Gastrocnemius medialis (tissue), 4 donors: ENCODE measurements at regions not wholly inside any gene's neighbourhood (a gene's known extent, or its start where the extent isn't known, plus 50 kb on each side); places are given as distances from the start of the nearest gene placed in this dataset.

Experiments
- POLR2A ChIP-seq, 2 donors: fragments of 450-650 bp; IDR thresholded peaks; one replicate each; pipeline ENCODE4 v1.6.1; 2017; ENCODE audit warnings: antibody characterized with exemption in 2 of 2, mild to moderate bottlenecking in 2 of 2, moderate library complexity in 2 of 2
- TF ChIP-seq, protein P1 (sequence below), 5 experiments: fragments of 450-650 bp in 3 of 5; fragments of 200-600 bp in 2 of 5; sonication (generic) in 2 of 5; IDR thresholded peaks in 4 of 5; conservative IDR thresholded peaks in 1 of 5; 1 replicate in 4 of 5; 2 replicates in 1 of 5; pipeline ENCODE4 v1.5.1; 2016 to 2019; ENCODE audit warnings: antibody characterized with exemption in 5 of 5, mild to moderate bottlenecking in 3 of 5, moderate library complexity in 3 of 5

DNA sequence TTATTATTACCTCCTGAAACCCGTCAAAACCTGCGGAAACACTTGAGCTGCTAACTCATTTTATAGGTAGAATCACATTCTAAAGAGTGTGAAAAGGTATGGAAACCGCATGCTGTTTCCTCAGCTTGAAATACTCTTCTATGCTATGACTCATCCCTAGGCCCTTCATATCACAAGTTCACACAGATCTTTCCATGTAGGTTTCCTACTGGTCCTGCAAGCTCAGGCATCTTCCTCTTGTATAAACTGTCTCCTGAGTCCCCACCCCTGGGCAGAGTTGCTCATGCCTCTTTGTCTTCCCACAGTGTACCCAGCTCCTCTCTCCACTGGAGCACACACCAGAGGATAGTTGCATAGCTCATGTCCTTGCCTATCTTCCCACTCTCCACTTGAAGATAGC, 84.7 kb downstream of the CMAS start:
- TF ChIP-seq, protein P1, sequence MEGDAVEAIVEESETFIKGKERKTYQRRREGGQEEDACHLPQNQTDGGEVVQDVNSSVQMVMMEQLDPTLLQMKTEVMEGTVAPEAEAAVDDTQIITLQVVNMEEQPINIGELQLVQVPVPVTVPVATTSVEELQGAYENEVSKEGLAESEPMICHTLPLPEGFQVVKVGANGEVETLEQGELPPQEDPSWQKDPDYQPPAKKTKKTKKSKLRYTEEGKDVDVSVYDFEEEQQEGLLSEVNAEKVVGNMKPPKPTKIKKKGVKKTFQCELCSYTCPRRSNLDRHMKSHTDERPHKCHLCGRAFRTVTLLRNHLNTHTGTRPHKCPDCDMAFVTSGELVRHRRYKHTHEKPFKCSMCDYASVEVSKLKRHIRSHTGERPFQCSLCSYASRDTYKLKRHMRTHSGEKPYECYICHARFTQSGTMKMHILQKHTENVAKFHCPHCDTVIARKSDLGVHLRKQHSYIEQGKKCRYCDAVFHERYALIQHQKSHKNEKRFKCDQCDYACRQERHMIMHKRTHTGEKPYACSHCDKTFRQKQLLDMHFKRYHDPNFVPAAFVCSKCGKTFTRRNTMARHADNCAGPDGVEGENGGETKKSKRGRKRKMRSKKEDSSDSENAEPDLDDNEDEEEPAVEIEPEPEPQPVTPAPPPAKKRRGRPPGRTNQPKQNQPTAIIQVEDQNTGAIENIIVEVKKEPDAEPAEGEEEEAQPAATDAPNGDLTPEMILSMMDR (IDR thresholded peaks at IDR 0.05 in 4 of 5, conservative IDR thresholded peaks at IDR 0.05 in 1 of 5) = no peak
- TF ChIP-seq POLR2A (IDR thresholded peaks at IDR 0.05) = no peak
